ENCODE measurements at regions not wholly inside any gene's neighbourhood (a gene's known extent, or its start where the extent isn't known, plus 50 kb on each side); places are given as distances from the start of the nearest gene placed in this dataset.

DNA sequence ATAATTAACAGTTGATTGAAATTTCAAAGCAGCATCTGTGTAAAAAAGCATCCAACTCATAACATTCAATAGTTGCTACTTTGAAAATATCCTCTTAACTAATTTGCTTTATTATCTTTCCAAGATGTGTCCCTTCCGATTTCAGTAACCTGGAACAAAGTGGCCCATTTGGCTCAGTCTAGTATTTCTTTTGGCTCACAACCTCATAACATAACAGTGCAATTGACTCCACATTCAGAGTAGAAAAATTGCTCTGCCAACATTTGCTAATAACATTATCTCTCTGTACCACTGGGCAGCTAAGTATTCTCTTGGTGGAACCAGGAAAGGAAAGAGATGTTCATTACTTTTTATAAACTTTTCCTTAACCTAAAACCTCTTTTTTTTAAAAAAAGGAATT lies 571.1 kb upstream of the ARGLU1 start:
- ATAC-seq (no peak), FAIRE-seq (no peak), DNase-seq (ENCODE audit: extremely low read depth in 1 of 4, low spot score in 3 of 4) (no peak)
- no peak overlapping the region for H3K4me3 ChIP-seq
- no peaks in the 10 kb centered on the region for H3K4me1 ChIP-seq (replicated peaks in 1 of 2; ENCODE audit: control insufficient read depth in 2 of 2, insufficient read depth in 2 of 2, low read length in 2 of 2)
- CTCF ChIA-PET (ENCODE audit: low intra/inter-chr PET ratio): no interaction called here
- H3K9ac ChIP-seq (ENCODE audit: insufficient read depth in 1 of 2, low read depth in 2 of 2, low read length in 2 of 2): no peak overlapping the region
- H3K36me3 ChIP-seq (ENCODE audit: control insufficient read depth, insufficient read depth, low read length): no peaks in the 10 kb centered on the region
- no peaks in the 10 kb centered on the region for H4K20me1 ChIP-seq (replicated peaks; ENCODE audit: control insufficient read depth, insufficient read depth, low read length)
- 0% methylated on average over 1 of the region's 1 CpG for WGBS (ENCODE audit: insufficient coverage, low coverage, missing lambda C conversion rate)
- H2AFZ ChIP-seq (ENCODE audit: low read depth, low read length): no peak overlapping the region
- no TSS peak for BruUV-seq (replicated peaks)
- no peaks in the 10 kb centered on the region for H3K79me2 ChIP-seq (ENCODE audit: control insufficient read depth, insufficient read depth, low read length)
- H3K4me2 ChIP-seq (ENCODE audit: insufficient read depth, low read length): no peak overlapping the region
- no peak overlapping the region for H3K27ac ChIP-seq (ENCODE audit: extremely low read depth, low read depth, low read length)
- H3K27me3 ChIP-seq (ENCODE audit: control insufficient read depth in 2 of 2, insufficient read depth in 2 of 2, low read length in 2 of 2): no peaks in the 10 kb centered on the region
- no peaks in the 10 kb centered on the region for H3K9me3 ChIP-seq (replicated peaks; ENCODE audit: control insufficient read depth, insufficient read depth, low read depth, low read length)
- POLR2A ChIA-PET: no interaction called here
- in situ Hi-C loops (cut with MboI): no loop called here
- H3K9me1 ChIP-seq (ENCODE audit: control insufficient read depth, insufficient read depth, low read length): no peaks in the 10 kb centered on the region
- intact Hi-C loops (cut with micrococcal nuclease): no loop called here
- TF ChIP-seq HNRNPK (IDR thresholded peaks at IDR 0.05; ENCODE audit: low read depth, low read length, poor library complexity, severe bottlenecking) (no peak), POLR2H (tag; IDR thresholded peaks at IDR 0.05; ENCODE audit: low read depth) (no peak), MED1 (CRISPR knock-in tag; IDR thresholded peaks at IDR 0.05; ENCODE audit: borderline replicate concordance) (no peak)
- TF ChIP-seq, protein P1, sequence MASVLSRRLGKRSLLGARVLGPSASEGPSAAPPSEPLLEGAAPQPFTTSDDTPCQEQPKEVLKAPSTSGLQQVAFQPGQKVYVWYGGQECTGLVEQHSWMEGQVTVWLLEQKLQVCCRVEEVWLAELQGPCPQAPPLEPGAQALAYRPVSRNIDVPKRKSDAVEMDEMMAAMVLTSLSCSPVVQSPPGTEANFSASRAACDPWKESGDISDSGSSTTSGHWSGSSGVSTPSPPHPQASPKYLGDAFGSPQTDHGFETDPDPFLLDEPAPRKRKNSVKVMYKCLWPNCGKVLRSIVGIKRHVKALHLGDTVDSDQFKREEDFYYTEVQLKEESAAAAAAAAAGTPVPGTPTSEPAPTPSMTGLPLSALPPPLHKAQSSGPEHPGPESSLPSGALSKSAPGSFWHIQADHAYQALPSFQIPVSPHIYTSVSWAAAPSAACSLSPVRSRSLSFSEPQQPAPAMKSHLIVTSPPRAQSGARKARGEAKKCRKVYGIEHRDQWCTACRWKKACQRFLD (CRISPR knock-in tag; IDR thresholded peaks at IDR 0.05): no peak
- TF ChIP-seq, protein P2, sequence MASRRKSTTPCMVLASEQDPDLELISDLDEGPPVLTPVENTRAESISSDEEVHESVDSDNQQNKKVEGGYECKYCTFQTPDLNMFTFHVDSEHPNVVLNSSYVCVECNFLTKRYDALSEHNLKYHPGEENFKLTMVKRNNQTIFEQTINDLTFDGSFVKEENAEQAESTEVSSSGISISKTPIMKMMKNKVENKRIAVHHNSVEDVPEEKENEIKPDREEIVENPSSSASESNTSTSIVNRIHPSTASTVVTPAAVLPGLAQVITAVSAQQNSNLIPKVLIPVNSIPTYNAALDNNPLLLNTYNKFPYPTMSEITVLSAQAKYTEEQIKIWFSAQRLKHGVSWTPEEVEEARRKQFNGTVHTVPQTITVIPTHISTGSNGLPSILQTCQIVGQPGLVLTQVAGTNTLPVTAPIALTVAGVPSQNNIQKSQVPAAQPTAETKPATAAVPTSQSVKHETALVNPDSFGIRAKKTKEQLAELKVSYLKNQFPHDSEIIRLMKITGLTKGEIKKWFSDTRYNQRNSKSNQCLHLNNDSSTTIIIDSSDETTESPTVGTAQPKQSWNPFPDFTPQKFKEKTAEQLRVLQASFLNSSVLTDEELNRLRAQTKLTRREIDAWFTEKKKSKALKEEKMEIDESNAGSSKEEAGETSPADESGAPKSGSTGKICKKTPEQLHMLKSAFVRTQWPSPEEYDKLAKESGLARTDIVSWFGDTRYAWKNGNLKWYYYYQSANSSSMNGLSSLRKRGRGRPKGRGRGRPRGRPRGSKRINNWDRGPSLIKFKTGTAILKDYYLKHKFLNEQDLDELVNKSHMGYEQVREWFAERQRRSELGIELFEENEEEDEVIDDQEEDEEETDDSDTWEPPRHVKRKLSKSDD (conservative IDR thresholded peaks at IDR 0.05; ENCODE audit: low read length): no peak

Data from K562 (cell line).